ENCODE measurements at regions not wholly inside any gene's neighbourhood (a gene's known extent, or its start where the extent isn't known, plus 50 kb on each side); places are given as distances from the start of the nearest gene placed in this dataset.

DNA sequence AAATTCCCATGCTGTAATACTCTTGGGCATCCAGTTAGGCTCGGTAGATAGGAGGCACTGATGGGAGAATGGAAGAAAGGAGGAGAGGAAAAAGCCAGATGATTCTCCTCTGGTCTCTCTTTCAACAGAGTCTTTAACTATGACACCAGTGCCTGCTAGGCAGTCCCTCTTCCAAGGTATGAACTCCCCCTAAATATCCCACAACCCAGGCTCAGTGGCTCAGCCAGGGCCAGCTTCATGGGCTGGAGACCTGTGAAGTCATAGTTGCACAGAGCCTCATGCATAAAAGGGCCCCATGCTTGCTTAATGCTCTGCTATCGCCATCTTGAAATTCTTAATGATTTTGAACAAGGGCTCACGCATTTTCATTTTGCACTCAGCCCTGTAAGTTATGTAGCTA is 869.2 kb upstream of the GCFC2 start:
- DNase-seq (ENCODE audit: low read depth) = no peak

DNA sequence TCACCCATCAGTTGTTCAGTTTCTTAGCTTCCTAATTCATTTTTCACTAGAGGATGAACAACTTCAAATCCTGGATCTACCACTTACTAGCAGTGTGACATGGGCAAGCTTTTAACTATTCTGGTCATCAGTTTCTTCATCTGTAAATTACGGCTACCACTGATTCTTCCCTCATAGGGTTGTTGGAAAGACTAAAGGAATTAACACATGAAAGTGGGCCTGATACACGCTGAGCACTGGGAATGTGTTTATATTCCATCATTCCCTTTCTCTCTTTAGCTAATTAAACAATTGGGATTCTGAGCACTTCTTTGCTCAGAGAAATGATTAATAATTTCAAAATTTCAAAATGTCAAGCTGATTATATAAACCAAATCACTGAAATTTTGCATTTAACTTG is 862.3 kb upstream of the GCFC2 start:
- no peak for DNase-seq (ENCODE audit: low read depth)

DNA sequence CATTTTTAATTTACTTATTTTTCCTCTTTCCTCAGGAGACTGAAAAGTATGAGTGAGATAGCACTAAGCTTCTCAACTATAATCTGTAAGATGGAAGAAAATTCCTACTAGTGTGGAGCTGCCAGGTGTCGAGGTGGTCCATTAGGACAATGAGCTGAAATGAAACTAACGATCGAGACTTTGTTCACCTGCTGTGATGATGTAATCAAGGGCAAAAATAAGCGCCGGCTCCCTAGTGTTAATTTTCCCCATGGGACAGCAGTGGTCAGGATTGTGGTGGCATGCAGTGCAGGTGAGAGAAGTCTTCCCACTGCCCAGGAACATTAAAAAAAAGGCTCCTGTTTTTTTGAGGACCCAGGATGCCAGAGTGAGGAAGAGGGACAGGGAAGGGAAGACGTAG is 859.1 kb upstream of the GCFC2 start:
- no peak for DNase-seq (ENCODE audit: low read depth)

DNA sequence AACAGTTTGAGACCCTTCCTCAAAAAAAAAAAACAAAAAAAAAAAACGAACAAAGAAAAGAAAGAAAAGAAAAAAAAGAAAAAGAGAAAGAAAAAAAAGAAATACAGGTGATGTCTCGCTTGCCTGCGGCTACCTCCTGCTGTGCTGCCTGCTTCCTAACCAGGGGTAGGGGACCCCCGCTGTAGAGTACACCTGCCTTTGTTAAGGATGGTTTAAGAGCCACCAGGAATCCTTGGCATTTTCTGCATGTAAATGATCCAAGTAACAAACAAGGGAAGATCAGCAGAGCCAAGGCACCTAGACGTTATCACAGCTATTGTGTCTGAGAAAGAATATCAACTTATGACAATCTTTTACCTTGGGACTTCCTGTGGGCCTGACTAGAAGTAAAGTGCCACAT is 856.8 kb upstream of the GCFC2 start:
- no peak for DNase-seq (ENCODE audit: low read depth)

DNA sequence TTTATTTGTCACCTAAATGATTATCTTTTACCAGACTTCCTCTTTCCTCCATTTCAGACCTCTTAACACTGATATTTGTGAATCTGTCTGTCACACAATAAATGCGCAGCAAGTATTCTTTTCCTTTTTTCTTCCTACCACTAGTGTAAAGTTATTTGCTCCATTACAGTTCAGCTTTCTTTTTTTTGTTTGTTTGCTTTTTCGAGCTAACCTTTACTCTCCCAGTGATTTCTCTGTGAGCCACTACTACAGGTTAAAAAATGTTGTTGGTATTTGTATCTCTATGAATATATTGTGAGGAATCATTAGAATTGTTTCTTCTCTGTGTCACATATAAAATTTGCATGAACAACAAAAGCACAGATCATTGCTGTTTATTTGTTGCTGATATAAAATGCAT is 854.0 kb upstream of the GCFC2 start:
- DNase-seq (ENCODE audit: low read depth) = no peak

DNA sequence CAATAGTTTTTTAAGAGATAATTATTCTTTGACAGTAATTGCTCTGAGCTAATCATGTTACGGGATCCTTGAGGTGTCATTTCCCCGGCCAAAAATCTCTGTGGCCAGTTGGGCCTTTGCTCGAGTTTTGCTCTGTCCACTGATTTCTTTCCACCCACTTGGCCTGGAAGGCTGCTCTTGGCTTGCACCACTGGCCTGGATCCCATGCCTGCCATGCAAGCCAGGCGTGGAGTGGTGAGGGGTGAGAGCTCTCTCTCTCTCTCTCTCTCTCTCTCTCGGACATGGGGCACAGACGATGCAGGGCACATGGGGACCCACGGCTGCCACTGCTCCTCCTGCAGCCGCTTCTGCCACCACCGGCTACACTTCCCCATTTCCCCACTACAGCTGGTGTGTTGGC is 853.0 kb upstream of the GCFC2 start:
- no peak for DNase-seq (ENCODE audit: low read depth)

DNA sequence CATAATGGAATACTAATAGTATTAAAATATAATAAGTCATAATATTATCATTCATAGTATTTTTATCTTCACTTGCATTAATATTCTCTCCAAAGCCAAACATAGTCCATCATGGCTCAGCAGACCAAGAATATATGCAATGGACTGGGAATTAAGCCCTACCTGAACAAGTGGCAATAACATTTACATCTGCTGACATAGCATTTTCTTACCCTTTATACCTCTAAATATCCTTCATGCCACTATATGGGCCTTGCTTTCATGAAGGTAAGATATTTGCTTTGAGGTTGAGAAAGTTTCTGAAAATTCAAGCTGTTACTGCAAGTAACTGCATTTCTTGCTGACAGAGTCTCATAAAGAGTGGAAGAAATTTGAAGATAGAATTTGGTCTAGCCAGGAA is 847.4 kb upstream of the GCFC2 start:
- DNase-seq (ENCODE audit: low read depth) = no peak

DNA sequence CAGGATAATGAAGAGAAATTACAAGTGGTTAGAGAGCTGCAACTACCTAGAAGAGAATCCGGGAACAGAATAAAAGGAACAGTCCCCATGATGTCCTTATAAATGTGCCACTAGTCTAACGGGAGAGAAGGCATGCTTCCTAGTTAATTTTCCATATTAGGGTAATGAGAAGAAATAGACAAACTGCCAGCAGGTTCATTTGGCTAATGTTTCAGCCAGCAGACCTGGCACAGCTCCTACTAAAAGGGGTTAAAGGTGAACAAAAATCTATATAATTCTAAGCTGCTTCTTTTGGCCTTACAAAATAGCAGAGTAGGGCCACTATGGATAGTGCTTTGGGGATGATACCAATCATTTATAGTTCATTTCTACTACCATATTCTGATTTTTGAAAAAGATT is 845.3 kb upstream of the GCFC2 start:
- DNase-seq (ENCODE audit: low read depth) = no peak

DNA sequence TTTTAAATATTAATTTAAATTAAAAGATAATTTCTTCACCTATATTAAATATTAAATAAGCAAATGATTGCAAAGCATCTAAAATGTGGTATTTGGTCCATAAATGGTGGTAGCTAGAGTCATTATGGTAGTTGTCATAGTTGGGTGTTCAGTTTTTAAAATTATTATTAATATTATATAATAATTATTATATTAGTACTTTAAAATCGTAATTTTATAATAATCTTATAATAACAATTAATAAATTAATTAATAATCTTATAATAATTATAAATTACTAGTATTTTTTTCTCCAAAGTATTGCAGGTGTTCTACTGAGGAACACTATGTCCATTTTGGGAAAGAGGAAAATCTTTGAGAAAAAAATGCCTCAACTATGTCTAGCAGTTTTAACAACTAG is 835.5 kb upstream of the GCFC2 start:
- no peak for DNase-seq (ENCODE audit: low read depth)

DNA sequence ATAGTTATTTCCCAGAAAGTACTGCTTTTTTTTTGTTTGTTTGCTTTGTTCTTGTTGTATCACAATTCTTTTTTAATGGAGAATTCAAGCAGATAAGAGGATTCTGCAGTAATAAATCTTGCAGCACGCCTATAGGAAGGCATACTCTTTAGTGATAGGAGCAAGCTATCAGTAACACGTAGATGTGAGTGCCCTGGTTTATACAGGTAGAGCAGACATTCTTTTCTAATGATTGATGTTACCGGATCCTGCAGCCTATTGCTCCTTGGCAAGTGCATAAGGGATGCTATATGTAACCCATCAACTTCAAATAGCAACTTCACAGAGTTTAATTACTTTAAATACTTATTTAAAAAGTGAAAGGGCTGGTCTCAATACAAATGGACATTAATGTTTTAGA is 834.2 kb upstream of the GCFC2 start:
- no peak for DNase-seq (ENCODE audit: low read depth)

DNA sequence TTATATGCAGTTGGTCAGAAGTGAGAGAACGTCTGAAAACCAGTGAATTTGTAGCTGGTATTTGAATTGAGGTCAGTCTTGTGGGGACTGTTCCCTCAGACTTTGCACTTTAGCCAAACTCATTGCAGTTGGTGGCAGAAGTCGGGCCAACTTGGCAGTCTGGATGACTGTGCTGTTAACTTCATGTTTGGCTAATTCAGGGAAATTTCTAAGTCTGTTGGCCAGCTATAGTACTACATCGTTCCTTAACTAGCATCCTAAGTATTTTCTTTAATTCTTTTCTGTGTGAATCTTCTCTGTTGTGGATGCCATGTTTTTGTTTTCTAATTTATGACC is 806.8 kb upstream of the GCFC2 start:
- DNase-seq (ENCODE audit: low read depth) = no peak

DNA sequence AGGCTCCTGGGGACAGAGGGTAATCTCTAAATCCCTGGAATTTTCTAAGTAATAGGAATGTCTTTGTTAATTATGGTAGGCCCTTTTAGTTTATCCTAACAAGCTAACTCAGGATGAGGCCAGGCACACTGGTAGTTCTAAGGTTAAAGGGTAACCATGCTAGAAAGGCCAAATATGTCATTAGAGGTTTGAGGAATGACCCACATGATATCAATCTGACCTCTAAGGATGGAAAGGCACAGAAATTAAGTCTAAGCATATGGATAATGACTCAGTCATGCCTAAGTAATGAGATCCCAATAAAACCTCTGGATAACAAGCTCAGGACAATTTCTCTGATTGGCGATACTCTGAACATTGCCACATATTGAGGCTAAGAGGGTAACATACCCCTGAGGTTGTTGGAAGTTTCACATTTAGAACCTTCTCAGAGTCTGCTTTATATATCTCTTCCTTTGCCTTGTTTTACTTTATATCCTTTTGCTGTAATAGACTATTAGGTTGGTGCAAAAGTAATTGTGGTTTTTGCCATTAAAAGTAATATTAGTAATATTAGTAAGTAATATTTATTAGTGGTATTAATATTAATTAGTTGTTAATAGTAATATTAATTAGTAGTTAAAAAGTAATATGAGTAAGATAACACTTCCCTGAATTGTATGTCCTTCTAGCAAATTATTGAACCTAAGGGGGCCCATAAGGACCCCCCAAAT is 806.3 kb upstream of the GCFC2 start:
- DNase-seq (ENCODE audit: low read depth) = no peak

DNA sequence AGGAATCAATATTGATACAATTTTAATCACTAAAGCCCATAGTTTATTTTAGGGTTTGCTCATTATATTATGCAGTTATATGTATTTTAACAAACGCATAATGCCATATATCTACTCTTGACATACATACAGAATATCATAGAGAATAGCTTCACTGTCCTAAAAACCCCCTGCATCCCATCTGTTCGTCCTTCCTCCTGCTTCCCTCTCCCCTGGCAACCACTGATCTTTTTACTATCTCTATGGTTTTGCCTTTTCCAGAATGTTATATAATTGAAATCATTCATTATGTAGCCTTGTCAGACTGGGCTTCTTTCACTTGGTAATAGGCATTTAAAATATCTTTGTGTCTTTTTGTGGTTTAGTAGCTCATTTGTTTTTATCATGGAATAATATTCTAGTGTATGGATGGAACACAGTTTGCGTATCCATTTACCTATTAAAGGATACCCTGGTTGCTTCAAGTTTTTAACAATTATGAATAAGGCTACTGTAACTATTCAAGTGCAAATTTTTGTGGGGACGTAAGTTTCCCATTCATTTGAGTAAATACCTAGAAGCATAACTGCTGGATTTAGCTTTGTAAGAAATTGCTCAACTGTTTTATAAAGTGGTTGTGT is 801.6 kb upstream of the GCFC2 start:
- DNase-seq (ENCODE audit: low read depth) = no peak

DNA sequence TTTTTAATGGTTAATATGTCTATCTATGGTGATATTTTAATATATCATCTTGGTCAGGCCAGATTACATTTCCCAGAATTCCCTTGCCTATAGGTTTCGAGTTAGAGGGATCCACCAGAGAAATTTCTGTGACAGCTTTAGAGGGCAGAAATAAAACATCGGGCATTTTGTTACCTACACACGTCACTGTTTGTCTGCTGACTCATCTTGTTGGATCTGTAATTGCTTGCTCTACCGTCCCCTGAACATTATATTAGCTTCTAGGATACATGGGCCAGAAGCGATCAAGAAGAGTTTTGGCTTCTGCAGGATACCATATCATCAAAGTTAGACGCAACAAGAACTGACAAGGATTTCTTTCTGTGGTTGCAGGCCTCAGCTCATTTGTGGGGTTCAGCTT is 795.8 kb upstream of the GCFC2 start:
- no peak for DNase-seq (ENCODE audit: low read depth)

DNA sequence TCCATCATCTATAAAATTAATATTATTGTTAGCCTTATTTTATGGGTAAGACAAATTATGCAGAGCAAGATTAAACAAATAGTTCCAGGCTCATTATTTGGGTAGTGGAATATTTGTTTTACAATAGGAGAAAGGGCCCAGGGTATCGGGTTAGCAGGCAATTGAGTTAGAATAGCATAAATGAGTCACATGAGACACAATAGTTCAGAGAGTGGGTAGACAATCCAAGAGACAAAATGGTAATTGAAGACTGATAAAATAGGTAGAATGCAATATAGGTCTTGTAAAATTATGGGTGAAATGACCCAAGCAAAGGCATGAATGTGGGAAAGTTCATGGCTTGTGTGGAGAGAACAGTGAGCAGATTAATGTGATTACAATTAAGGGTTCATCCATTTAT is 790.9 kb upstream of the GCFC2 start:
- DNase-seq (ENCODE audit: low read depth) = no peak

DNA sequence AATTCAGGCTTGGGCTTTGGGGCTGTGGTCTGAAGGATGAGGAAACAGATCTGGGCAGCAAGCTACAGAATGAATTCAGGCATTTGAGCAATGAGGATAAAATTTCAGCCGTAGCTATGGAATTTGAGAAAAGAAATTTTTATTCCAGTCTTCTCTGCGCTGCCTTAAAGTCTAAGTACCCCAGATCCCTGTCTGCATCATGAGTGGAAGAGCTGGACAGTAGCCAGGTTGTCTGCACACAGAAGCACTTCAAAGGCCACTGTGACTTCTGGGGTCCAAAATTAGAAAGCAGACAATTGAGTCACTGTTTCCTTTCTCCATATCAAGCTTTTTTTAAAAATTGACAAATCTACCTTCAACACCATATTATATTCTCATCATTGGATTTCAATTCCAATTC is 787.6 kb upstream of the GCFC2 start:
- DNase-seq (ENCODE audit: low read depth) = no peak

DNA sequence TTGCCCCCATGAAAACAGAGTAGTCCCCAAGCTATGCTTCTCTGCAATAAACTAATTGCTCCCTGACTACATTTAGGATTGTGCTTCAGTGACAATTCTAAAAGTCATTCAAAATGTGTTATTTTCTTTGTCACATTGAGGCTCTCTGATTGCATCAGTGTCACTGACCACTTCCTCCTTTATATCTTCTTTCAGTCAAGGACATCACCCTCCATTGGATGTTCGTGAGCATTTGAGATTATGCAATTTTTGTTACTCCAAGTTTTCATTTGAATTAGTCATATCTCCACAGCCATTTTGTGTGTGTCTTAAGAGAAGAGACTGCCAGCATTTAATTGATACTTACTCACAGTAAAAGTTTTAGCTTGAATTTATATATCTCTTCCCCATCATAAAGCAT is 780.8 kb upstream of the GCFC2 start:
- peak; percentile 50 for DNase-seq (ENCODE audit: low read depth)

DNA sequence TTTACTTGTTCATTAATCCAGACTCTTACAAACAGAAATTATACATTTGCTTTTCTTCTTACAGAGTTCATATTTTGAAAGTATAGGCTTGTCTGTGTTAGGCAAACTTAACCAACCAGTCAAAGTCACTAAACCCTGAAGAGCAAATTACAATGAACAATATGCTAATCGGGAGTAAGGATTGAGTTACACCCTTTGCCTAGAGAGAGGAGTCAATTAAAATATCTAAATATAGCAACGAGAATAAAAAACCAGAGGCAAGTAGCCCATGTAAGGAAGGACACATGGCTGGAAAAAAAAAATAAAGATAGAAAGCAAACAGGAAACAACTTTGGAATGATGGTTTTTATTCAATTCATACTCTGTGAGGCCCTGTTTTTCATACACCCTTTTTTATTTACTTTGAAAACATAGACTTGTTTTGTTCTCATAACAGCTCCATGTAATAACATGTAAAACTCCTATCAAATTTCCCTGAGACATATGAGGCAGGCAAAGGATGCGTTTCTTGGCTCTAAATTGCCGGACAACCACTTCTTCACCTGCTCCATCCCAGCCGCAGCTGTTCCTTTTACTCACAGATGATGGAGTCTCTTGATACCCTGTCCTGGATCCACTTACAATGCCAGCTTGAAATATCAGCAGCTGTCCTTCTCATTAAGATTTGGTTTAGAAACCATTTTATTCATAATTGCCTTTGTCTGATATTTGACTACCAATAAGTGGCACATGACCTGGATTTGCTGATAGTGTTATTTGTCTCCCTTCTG is 767.7 kb upstream of the GCFC2 start:
- DNase-seq (ENCODE audit: low read depth) = no peak

DNA sequence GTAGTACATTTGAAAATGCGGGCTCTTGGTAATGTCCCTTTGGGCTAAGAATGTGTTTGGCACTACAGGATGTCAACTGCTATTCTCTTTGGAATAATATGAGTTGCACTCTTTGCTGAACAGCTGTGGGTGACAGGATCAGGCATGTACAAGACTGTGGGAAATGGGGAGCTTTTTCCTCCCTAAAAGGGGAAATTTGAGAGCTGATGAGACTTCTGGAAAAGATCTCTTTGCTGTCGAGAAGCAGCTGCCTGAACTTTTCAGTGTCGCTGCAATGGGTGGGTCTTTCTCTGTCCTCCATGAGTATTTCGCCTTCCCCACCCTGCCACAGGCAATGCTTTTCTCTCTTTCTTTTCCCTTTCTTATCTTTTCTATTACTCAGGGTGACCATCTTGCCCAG is 762.2 kb upstream of the GCFC2 start:
- no peak for DNase-seq (ENCODE audit: low read depth)

DNA sequence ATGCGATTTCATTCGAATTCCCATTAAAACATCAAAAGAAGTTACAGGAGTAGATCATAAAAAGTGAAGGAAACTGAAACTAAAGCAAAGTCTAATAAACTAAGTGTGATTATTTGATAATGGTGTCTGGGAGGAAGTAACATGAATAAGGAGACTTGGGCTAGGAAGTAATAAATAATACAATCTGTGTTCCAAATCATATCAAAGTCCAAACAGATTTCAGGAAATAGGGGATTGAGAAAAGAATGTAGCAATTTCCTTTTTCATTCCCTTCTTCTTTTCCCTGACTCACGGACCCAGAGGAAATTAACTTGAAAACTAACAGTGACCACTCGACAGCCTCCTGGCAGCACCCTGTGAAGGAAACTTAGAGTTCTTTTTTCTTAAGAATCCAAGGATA is 758.4 kb upstream of the GCFC2 start:
- DNase-seq (ENCODE audit: low read depth) = peak; percentile 3

DNA sequence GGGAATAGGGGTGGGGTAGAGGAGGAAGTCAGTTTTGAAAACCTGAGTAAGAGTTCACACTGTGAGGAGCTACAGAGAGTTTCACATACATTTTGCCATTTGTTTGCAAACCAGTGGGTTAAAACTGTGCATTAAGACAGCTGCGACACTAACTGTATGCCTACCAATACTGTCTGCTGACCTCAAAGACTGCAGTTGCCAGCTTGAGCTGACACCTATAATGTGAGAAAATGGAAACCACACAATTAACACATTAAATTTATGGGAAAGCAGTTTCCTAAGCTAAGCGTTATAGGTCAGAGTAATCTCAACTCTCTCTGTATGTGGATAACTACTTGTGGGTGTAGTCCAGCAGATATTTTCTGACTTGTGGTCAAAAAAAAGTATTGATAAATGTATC is 756.6 kb upstream of the GCFC2 start:
- no peak for DNase-seq (ENCODE audit: low read depth)

DNA sequence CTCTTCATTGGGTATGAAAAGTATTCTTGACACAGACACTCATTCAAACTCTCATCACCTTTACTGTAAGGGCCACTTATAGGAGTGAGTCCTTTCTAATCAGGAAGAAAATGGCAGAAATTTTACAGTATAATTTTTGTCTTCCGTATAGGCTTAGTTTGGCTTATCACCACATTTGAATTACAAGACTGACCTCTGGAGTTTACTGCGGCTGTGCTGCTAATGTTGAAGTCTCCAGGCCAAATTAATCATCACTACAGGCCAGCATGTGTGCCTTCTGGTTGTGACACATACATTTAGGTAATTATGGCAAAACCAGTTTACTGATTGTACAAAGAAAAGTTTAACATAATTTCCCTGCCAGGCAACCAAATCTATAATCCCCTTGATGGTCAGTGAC is 753.6 kb upstream of the GCFC2 start:
- no peak for DNase-seq (ENCODE audit: low read depth)

DNA sequence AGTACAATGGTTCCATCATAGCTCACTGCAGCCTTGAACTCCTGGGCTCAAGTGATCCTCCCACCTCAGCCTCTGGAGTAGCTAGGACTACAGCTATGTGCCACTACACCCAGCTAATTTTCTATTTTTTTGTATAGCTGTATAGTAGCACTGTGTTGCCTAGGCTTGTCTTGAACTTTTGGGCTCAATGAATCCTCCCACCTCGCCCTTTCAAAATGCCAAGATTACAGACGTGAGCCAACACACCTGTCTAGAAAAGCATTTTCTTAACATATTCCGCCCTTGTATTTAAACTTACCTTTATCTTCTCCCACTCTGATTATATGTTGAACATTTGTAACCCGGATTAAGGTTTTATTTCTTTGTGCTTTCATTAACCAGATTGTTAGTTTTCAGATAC is 750.7 kb upstream of the GCFC2 start:
- DNase-seq (ENCODE audit: low read depth) = no peak

DNA sequence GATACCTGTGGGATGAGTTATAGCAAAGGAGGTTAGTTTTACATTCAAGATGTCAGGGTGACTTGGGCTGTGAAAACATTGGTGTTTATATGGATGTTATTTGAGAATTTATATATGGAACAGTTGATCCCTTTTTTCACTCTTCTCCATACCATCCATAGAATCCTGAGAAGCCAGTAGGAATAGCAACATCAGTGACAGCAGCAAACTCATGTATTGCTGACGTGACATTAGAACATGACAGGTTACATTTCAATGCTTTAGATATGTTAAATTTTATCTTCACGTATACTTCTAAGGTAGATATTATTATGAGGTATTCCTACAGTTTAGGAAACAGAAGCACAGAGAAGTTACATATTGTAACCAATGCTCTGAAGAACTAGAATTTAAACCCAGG is 745.2 kb upstream of the GCFC2 start:
- DNase-seq (ENCODE audit: low read depth) = no peak

All from iris pigment epithelial cell (primary cell).